HepG2 (cell line): ENCODE measurements at regions not wholly inside any gene's neighbourhood (a gene's known extent, or its start where the extent isn't known, plus 50 kb on each side); places are given as distances from the start of the nearest gene placed in this dataset.

Experiments used
- ATAC-seq: fragments of 200-7000 bp; cut with Tn5 transposase; 3 replicates; pipeline ENCODE4 v1.9.1; 2020; ENCODE audit warnings: mild to moderate bottlenecking, moderate library complexity
- BruUV-seq: library from RNA; stranded (reverse); fragments of 400-500 nt; replicated peaks from 2 replicates; lab custom pipeline; 2021; lab: Mats Ljungman, UMichigan
- CTCF ChIA-PET: fragments of 300-600 bp; formaldehyde crosslinking; extraction: SDS; loops from one replicate; lab custom pipeline; 2021; ENCODE audit warnings: low total read pairs, inconsistent platforms, low intra/inter-chr PET ratio; lab: Yijun Ruan, JAX
- POLR2A ChIA-PET: fragments of 350-600 bp; sonication (Branson Sonifier 250); formaldehyde crosslinking; loops from one replicate; lab custom pipeline; 2020; ENCODE audit warnings: antibody characterized with exemption, inconsistent platforms; lab: Yijun Ruan, JAX
- DNase-seq: peaks from one replicate; pipeline ENCODE4 v3.0.0-alpha.2; 2015; ENCODE audit warnings: low spot score
- FAIRE-seq: peaks from 3 replicates; lab custom pipeline; 2011; peaks lifted over from hg19 to GRCh38; lab: Jason Lieb, UNC
- H2AFZ ChIP-seq: one replicate; pipeline ENCODE4 v1.6.1; 2011; ENCODE audit warnings: low read length, inconsistent platforms
- H3K27ac ChIP-seq: fragments of 300-600 bp; 3 replicates; pipeline ENCODE4 v1.8.0; 2011; ENCODE audit warnings: mixed run types, mild to moderate bottlenecking, mixed read lengths, low read length, inconsistent platforms; ENCODE audit not compliant: insufficient read depth; ENCODE audit errors: extremely low read length
- H3K27me3 ChIP-seq, 2 experiments: fragments of 200-600 bp in 1 of 2; 2 replicates in 1 of 2; 3 replicates in 1 of 2; pipeline versions ENCODE4 v1.6.0 to v1.8.0; 2011; ENCODE audit warnings: low read length in 2 of 2, mild to moderate bottlenecking in 2 of 2, moderate library complexity in 2 of 2, inconsistent platforms in 1 of 2; ENCODE audit not compliant: insufficient read depth in 2 of 2, control insufficient read depth in 1 of 2
- H3K36me3 ChIP-seq, 2 experiments: fragments of 200-600 bp in 1 of 2; replicated peaks in 1 of 2; 2 replicates in 1 of 2; 3 replicates in 1 of 2; pipeline versions ENCODE4 v1.5.1 to v1.8.0; 2011; ENCODE audit warnings: low read length in 2 of 2, inconsistent platforms in 1 of 2; ENCODE audit not compliant: insufficient read depth in 2 of 2, control insufficient read depth in 1 of 2
- H3K4me1 ChIP-seq: 2 replicates; pipeline ENCODE4 v1.5.1; 2012; ENCODE audit warnings: low read length, inconsistent platforms; ENCODE audit not compliant: insufficient read depth
- H3K4me2 ChIP-seq: 2 replicates; pipeline ENCODE4 v1.6.0; 2011; ENCODE audit warnings: low read depth, low read length, inconsistent platforms
- H3K4me3 ChIP-seq, 3 experiments: fragments of 200-600 bp in 1 of 3; sonication (generic), shearing (Covaris generic) in 1 of 3; replicated peaks in 1 of 3; 2 replicates each; pipeline ENCODE4 v1.5.1; 2011 to 2016; ENCODE audit warnings: low read length in 3 of 3, inconsistent platforms in 2 of 3, low read depth in 2 of 3, mild to moderate bottlenecking in 2 of 3, control low read depth in 1 of 3, mixed read lengths in 1 of 3; ENCODE audit not compliant: insufficient read depth in 1 of 3
- H3K79me2 ChIP-seq: one replicate; pipeline ENCODE4 v1.6.1; 2011; ENCODE audit warnings: low read length, inconsistent platforms; ENCODE audit not compliant: insufficient read depth
- H3K9ac ChIP-seq: 2 replicates; pipeline ENCODE4 v1.6.0; 2011; ENCODE audit warnings: mild to moderate bottlenecking, low read depth, low read length, inconsistent platforms; ENCODE audit not compliant: insufficient read depth
- H3K9me3 ChIP-seq: 2 replicates; pipeline ENCODE4 v1.5.1; 2012; ENCODE audit warnings: mild to moderate bottlenecking, low read length
- H4K20me1 ChIP-seq: 2 replicates; pipeline ENCODE4 v1.6.0; 2011; ENCODE audit warnings: inconsistent platforms, mild to moderate bottlenecking, low read length, moderate library complexity; ENCODE audit not compliant: insufficient read depth
- ADNP ChIP-seq: sonication (generic); formaldehyde crosslinking; IDR thresholded peaks from 2 replicates; pipeline ENCODE4 v1.4.0; 2020; ENCODE audit warnings: missing genetic modification reagents
- DPF2 ChIP-seq: sonication (generic); formaldehyde crosslinking; IDR thresholded peaks from 2 replicates; pipeline ENCODE4 v1.4.0; 2020; ENCODE audit warnings: mild to moderate bottlenecking, low read depth, missing genetic modification reagents, borderline replicate concordance
- HDAC2 ChIP-seq: sonication (generic); formaldehyde crosslinking; IDR thresholded peaks from 2 replicates; pipeline ENCODE4 v1.4.0; 2020; ENCODE audit warnings: missing genetic modification reagents
- JUN ChIP-seq: sonication (generic); formaldehyde crosslinking; IDR thresholded peaks from 2 replicates; pipeline ENCODE4 v1.4.0; 2020; ENCODE audit warnings: mild to moderate bottlenecking, missing genetic modification reagents
- KDM5A ChIP-seq: fragments of 200-600 bp; sonication (generic); IDR thresholded peaks from 2 replicates; pipeline ENCODE4 v1.7.0; 2018; ENCODE audit warnings: antibody characterized with exemption, mild to moderate bottlenecking, low read length, borderline replicate concordance
- PBX2 ChIP-seq: IDR thresholded peaks from 2 replicates; pipeline ENCODE4 v1.6.1; 2016; ENCODE audit warnings: control low read depth
- PCBP2 ChIP-seq: fragments of 200-400 bp; formaldehyde crosslinking; optimal IDR thresholded peaks from 2 replicates; pipeline ENCODE3; 2018; ENCODE audit warnings: low read length, low read depth; ENCODE audit not compliant: poor library complexity, severe bottlenecking
- SUZ12 ChIP-seq: fragments of 150-350 bp; IDR thresholded peaks from 2 replicates; pipeline ENCODE4 v1.6.1; 2014; ENCODE audit warnings: low read depth, low read length
- TFAP4 ChIP-seq: sonication (generic); IDR thresholded peaks from 2 replicates; pipeline ENCODE4 v1.6.1; 2016; ENCODE audit warnings: low read depth, borderline replicate concordance
- YEATS2 ChIP-seq: sonication (generic); formaldehyde crosslinking; IDR thresholded peaks from 2 replicates; pipeline ENCODE4 v1.4.0; 2020; ENCODE audit warnings: missing genetic modification reagents, borderline replicate concordance
- YY1 ChIP-seq: IDR thresholded peaks from 2 replicates; pipeline ENCODE4 v1.6.1; 2011; ENCODE audit warnings: low read length, low read depth, moderate library complexity, mild to moderate bottlenecking; ENCODE audit not compliant: insufficient read depth, insufficient replicate concordance
- ZNF446 ChIP-seq: sonication (generic); formaldehyde crosslinking; IDR thresholded peaks from 2 replicates; pipeline ENCODE4 v1.5.0; 2020; ENCODE audit warnings: mild to moderate bottlenecking, missing genetic modification reagents
- ZNF501 ChIP-seq: sonication (generic); formaldehyde crosslinking; IDR thresholded peaks from 2 replicates; pipeline ENCODE4 v1.5.1; 2020; ENCODE audit warnings: mild to moderate bottlenecking, moderate library complexity, missing genetic modification reagents
- ZNF543 ChIP-seq: sonication (generic); formaldehyde crosslinking; IDR thresholded peaks from 2 replicates; pipeline ENCODE4 v1.4.0; 2020; ENCODE audit warnings: mild to moderate bottlenecking, missing genetic modification reagents
- WGBS: methylation state at CpG from one replicate; pipeline ENCODE4 v1.1.6; 2017; ENCODE audit warnings: low lambda C conversion rate; 5-methylcytosine and 5-hydroxymethylcytosine counted together
- in situ Hi-C: cut with HindIII; loops from 2 replicates; pipeline ENCODE4 v1.10.0; 2017; ENCODE audit warnings: low pct_unique_long_range_greater_than_20kb; ENCODE audit not compliant: extremely low pct_ligation_motif_present
- intact Hi-C: fragments of 100-400 bp; cut with micrococcal nuclease; formaldehyde crosslinking; loops from one replicate; pipeline ENCODE4 v1.10.0; 2022; ENCODE audit not compliant: unreplicated experiment
- TF ChIP-seq, protein P1 (sequence below): sonication (generic); formaldehyde crosslinking; IDR thresholded peaks from 2 replicates; pipeline ENCODE4 v1.4.0; 2020; ENCODE audit warnings: missing genetic modification reagents
- TF ChIP-seq, protein P2 (sequence below): IDR thresholded peaks from 2 replicates; pipeline ENCODE4 v1.6.1; 2012; ENCODE audit warnings: low read depth, low read length, improper control_type of control experiment
- TF ChIP-seq, protein P3 (sequence below): IDR thresholded peaks from 2 replicates; pipeline ENCODE4 v1.6.1; 2018; ENCODE audit warnings: missing genetic modification reagents

DNA sequence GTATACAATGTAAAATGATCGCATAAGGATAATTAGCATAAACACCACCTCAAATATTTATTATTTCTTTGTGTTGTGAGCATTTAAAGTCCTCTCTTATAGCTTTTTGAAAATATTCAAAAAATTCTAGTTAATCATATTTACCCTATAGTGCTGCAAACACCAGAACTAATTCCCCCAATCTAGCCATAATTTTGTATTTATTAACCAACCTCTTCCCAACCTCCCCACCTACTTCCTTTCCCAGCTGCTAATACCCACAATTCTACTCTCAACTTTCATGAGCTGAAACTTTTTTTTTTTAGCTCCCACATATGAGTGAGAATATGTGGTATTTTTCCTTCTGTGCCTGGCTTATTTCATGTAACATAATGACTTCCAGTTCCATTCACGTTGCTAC, 317.8 kb upstream of the ATP10B start:
- Histone ChIP-seq H3K4me2 (no peak overlapping the region), H3K79me2 (no peaks in the 10 kb centered on the region), H3K4me3 (no peak overlapping the region), H3K27ac (no peak overlapping the region), H3K9ac (no peak overlapping the region), H3K27me3 (no peaks in the 10 kb centered on the region), H3K4me1 (no peaks in the 10 kb centered on the region), H3K36me3 (no peaks in the 10 kb centered on the region), H2AFZ (no peak overlapping the region), H4K20me1 (no peaks in the 10 kb centered on the region), H3K9me3 (no peaks in the 10 kb centered on the region)
- DNase-seq (no peak), FAIRE-seq (no peak), ATAC-seq (no peak)
- ChIA-PET CTCF (no interaction called here), POLR2A (no interaction called here)
- intact Hi-C loops: no loop called here
- no TSS peak for BruUV-seq
- TF ChIP-seq HDAC2 (CRISPR knock-in tag): no peak
- no peak for TF ChIP-seq JUN
- TF ChIP-seq YEATS2 (CRISPR knock-in tag): no peak
- TF ChIP-seq ZNF446: no peak
- TF ChIP-seq KDM5A: no peak
- no peak for TF ChIP-seq ADNP (CRISPR knock-in tag)
- TF ChIP-seq TFAP4: no peak
- TF ChIP-seq PBX2 (CRISPR knock-in tag): no peak
- no peak for TF ChIP-seq ZNF543
- TF ChIP-seq ZNF501 (CRISPR knock-in tag): no peak
- TF ChIP-seq PCBP2: no peak
- no peak for TF ChIP-seq SUZ12
- no peak for TF ChIP-seq DPF2 (CRISPR knock-in tag)
- no peak for TF ChIP-seq YY1
- TF ChIP-seq, protein P1, sequence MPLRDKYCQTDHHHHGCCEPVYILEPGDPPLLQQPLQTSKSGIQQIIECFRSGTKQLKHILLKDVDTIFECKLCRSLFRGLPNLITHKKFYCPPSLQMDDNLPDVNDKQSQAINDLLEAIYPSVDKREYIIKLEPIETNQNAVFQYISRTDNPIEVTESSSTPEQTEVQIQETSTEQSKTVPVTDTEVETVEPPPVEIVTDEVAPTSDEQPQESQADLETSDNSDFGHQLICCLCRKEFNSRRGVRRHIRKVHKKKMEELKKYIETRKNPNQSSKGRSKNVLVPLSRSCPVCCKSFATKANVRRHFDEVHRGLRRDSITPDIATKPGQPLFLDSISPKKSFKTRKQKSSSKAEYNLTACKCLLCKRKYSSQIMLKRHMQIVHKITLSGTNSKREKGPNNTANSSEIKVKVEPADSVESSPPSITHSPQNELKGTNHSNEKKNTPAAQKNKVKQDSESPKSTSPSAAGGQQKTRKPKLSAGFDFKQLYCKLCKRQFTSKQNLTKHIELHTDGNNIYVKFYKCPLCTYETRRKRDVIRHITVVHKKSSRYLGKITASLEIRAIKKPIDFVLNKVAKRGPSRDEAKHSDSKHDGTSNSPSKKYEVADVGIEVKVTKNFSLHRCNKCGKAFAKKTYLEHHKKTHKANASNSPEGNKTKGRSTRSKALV (CRISPR knock-in tag): no peak
- TF ChIP-seq, protein P2, sequence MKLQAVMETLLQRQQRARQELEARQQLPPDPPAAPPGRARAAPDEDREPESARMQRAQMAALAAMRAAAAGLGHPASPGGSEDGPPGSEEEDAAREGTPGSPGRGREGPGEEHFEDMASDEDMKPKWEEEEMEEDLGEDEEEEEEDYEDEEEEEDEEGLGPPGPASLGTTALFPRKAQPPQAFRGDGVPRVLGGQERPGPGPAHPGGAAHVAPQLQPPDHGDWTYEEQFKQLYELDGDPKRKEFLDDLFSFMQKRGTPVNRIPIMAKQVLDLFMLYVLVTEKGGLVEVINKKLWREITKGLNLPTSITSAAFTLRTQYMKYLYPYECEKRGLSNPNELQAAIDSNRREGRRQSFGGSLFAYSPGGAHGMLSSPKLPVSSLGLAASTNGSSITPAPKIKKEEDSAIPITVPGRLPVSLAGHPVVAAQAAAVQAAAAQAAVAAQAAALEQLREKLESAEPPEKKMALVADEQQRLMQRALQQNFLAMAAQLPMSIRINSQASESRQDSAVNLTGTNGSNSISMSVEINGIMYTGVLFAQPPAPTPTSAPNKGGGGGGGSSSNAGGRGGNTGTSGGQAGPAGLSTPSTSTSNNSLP: no peak
- TF ChIP-seq, protein P3, sequence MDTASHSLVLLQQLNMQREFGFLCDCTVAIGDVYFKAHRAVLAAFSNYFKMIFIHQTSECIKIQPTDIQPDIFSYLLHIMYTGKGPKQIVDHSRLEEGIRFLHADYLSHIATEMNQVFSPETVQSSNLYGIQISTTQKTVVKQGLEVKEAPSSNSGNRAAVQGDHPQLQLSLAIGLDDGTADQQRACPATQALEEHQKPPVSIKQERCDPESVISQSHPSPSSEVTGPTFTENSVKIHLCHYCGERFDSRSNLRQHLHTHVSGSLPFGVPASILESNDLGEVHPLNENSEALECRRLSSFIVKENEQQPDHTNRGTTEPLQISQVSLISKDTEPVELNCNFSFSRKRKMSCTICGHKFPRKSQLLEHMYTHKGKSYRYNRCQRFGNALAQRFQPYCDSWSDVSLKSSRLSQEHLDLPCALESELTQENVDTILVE: no peak
- in situ Hi-C loops: no loop called here
- WGBS: 16% methylated on average over 2 of the region's 2 CpGs
